ENCODE measurements at regions not wholly inside any gene's neighbourhood (a gene's known extent, or its start where the extent isn't known, plus 50 kb on each side); places are given as distances from the start of the nearest gene placed in this dataset.

DNA sequence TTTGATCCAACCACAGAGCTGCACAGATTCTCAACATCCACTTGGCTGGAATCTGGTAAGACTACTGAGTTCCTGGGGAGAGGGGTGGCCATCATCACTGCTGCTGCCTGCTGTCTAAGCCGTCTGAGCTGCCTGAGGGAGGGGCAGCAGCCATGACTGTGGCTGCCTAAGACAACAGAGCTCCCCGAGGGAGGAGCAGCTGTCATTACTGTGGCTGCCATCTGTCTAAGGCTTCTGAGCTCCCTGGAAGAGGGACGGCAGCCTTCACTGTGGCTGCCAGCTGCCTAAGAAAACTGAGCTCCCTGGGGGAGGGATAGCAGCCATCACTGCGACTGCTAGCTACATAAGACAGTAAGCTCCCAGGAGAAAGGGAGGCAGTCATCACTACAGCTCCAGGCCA is 584.4 kb downstream of the NR4A2 start:
- no peak for TF ChIP-seq GTF2F1 (IDR thresholded peaks at IDR 0.05; ENCODE audit: borderline replicate concordance, low read depth, low read length)
- TF ChIP-seq ZNF274 (IDR thresholded peaks at IDR 0.05; ENCODE audit: borderline replicate concordance, extremely low read depth, low read length), result no peak
- TF ChIP-seq SIRT6 (IDR thresholded peaks at IDR 0.05; ENCODE audit: low read length), result no peak
- no peak for TF ChIP-seq SUZ12 (IDR thresholded peaks at IDR 0.05; ENCODE audit: low read length)
- TF ChIP-seq PHF8 (conservative IDR thresholded peaks at IDR 0.05; ENCODE audit: low read depth, low read length), result no peak
- no peak for TF ChIP-seq RBBP5 (IDR thresholded peaks at IDR 0.05; ENCODE audit: borderline replicate concordance, low read depth, low read length)
- no peak for TF ChIP-seq BCL11A (IDR thresholded peaks at IDR 0.05; ENCODE audit: low read depth in 2 of 2, low read length in 2 of 2)
- no peak overlapping the region for H2BK15ac ChIP-seq (ENCODE audit: low read length)
- H3K18ac ChIP-seq (ENCODE audit: extremely low read depth, low read length), result no peak overlapping the region
- FAIRE-seq (no peak), DNase-seq (ENCODE audit: low read depth in 1 of 2, low spot score in 2 of 2) (no peak)
- H3K4me2 ChIP-seq (ENCODE audit: insufficient read depth in 1 of 2, low read depth in 2 of 2, low read length in 2 of 2), result no peak overlapping the region
- H2BK120ac ChIP-seq (replicated peaks; ENCODE audit: low read depth, low read length), result no peak overlapping the region
- no peaks in the 10 kb centered on the region for H3K79me1 ChIP-seq (ENCODE audit: low read depth, low read length)
- no peak overlapping the region; the same call in 1 of the 2 replicates for H4K8ac ChIP-seq (ENCODE audit: extremely low read depth, insufficient read depth, low read length)
- H3K56ac ChIP-seq (replicated peaks; ENCODE audit: insufficient read length, low read depth, low read length), result no peak overlapping the region
- H3K23me2 ChIP-seq (ENCODE audit: low read depth, low read length), result no peaks in the 10 kb centered on the region
- no peaks in the 10 kb centered on the region for H3K4me1 ChIP-seq (replicated peaks in 1 of 4; ENCODE audit: control insufficient read depth in 3 of 4, insufficient read depth in 4 of 4, low read length in 3 of 4)
- H2BK12ac ChIP-seq (ENCODE audit: low read depth, low read length), result no peak overlapping the region
- no peaks in the 10 kb centered on the region for H3K27me3 ChIP-seq (replicated peaks in 1 of 4; ENCODE audit: control insufficient read depth in 3 of 4, extremely low read depth in 1 of 4, insufficient read depth in 3 of 4, low read length in 3 of 4)
- no peaks in the 10 kb centered on the region for H4K20me1 ChIP-seq (replicated peaks in 1 of 2; ENCODE audit: control insufficient read depth in 1 of 2, insufficient read depth in 2 of 2, low read length in 2 of 2)
- H3K79me2 ChIP-seq (ENCODE audit: control insufficient read depth in 1 of 2, insufficient read depth in 2 of 2, low read length in 2 of 2), result no peaks in the 10 kb centered on the region
- POLR2A ChIA-PET (ENCODE audit: partially characterized antibody), result no interaction called here
- no peak overlapping the region for H2AFZ ChIP-seq (ENCODE audit: low read length)
- H3K36me3 ChIP-seq (ENCODE audit: control insufficient read depth in 2 of 4, insufficient read depth in 4 of 4, low read length in 3 of 4), result no peaks in the 10 kb centered on the region
- no peak overlapping the region for H2BK5ac ChIP-seq (ENCODE audit: low read depth, low read length)
- H4K91ac ChIP-seq (replicated peaks; ENCODE audit: insufficient read length, low read length), result no peak overlapping the region
- no peak overlapping the region for H2AK5ac ChIP-seq (ENCODE audit: low read depth, low read length)
- H3K4ac ChIP-seq (replicated peaks; ENCODE audit: insufficient read length, low read depth, low read length), result no peak overlapping the region
- H3K14ac ChIP-seq (ENCODE audit: insufficient read length), result no peak overlapping the region
- H3K23ac ChIP-seq (ENCODE audit: insufficient read length), result no peak overlapping the region
- CTCF ChIA-PET (ENCODE audit: partially characterized antibody), result no interaction called here
- H2BK20ac ChIP-seq (ENCODE audit: low read length), result no peak overlapping the region
- H3K9me3 ChIP-seq (ENCODE audit: insufficient read depth in 2 of 2, low read depth in 1 of 2, low read length in 1 of 2), result no peaks in the 10 kb centered on the region
- H3K4me3 ChIP-seq (ENCODE audit: extremely low read depth in 1 of 4, insufficient read depth in 2 of 4, low read depth in 3 of 4, low read length in 4 of 4), result no peak overlapping the region
- 93% methylated on average over 4 of the region's 4 CpGs; no CpG with 5 or more reads in 1 of the 2 experiments for WGBS, 2 experiments (ENCODE audit: extremely low coverage in 1 of 2, insufficient coverage in 1 of 2, insufficient read length in 1 of 2, insufficient replicate concordance in 2 of 2, low coverage in 1 of 2, low lambda C conversion rate in 2 of 2, missing lambda C conversion rate in 1 of 2)
- no peak overlapping the region for H3K9ac ChIP-seq (replicated peaks in 1 of 4; ENCODE audit: extremely low read depth in 1 of 4, low read depth in 3 of 4, low read length in 3 of 4)
- H3K27ac ChIP-seq (ENCODE audit: low read depth, low read length), result no peak overlapping the region
- no peak overlapping the region for H4K5ac ChIP-seq (ENCODE audit: insufficient read length, low read depth, low read length)

All from H1 (cell line).